Muscle layer of duodenum (tissue), 2 donors: ENCODE measurements at regions not wholly inside any gene's neighbourhood (a gene's known extent, or its start where the extent isn't known, plus 50 kb on each side); places are given as distances from the start of the nearest gene placed in this dataset.

Experiments
- H3K27ac ChIP-seq: one replicate; pipeline ENCODE4 v1.7.0; 2013; ENCODE audit warnings: mild to moderate bottlenecking, low read length
- H3K27me3 ChIP-seq: one replicate; pipeline ENCODE4 v1.7.0; 2013; ENCODE audit warnings: low read depth, mild to moderate bottlenecking, control low read depth, low read length
- H3K36me3 ChIP-seq, 2 donors: one replicate each; pipeline ENCODE4 v1.7.0; 2013; ENCODE audit warnings: low read length in 2 of 2, control low read depth in 1 of 2, mild to moderate bottlenecking in 1 of 2; ENCODE audit not compliant: insufficient read depth in 2 of 2, control insufficient read depth in 1 of 2
- H3K4me1 ChIP-seq, 2 donors: one replicate each; pipeline ENCODE4 v1.7.0; 2013; ENCODE audit warnings: low read length in 2 of 2, mild to moderate bottlenecking in 2 of 2, control low read depth in 1 of 2, moderate library complexity in 1 of 2; ENCODE audit not compliant: insufficient read depth in 2 of 2, control insufficient read depth in 1 of 2
- H3K4me3 ChIP-seq, 2 donors: one replicate each; pipeline ENCODE4 v1.7.0; 2013; ENCODE audit warnings: low read length in 2 of 2, low read depth in 1 of 2, mild to moderate bottlenecking in 1 of 2
- H3K9me3 ChIP-seq, 2 donors: one replicate each; pipeline ENCODE4 v1.7.0; 2013; ENCODE audit warnings: low read length in 2 of 2, control low read depth in 1 of 2, mild to moderate bottlenecking in 1 of 2; ENCODE audit not compliant: control insufficient read depth in 1 of 2
- donor health status: healthy.

DNA sequence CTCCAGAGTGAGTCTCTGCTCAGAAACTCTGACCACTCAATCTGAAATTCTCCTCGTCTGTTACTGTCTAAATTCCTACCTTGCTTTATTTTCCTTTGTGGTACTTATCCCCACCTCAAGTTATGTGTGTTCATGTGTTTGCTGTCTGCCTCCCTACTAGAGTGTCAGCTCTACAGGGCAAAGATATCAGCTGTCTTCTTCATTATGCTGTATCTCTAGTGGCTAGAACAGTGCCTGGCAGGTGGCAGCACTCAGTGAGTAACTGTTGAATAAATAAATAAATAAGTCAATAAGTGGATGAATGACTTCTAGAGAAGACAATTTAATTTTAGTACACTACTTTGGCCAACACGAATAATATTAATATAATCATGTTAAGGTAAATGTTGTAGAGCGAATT, 92.3 kb downstream of the BOD1 start:
- no peak overlapping the region for H3K4me3 ChIP-seq
- no peaks in the 10 kb centered on the region for H3K4me1 ChIP-seq
- H3K27ac ChIP-seq: no peak overlapping the region
- no peaks in the 10 kb centered on the region for H3K36me3 ChIP-seq
- H3K27me3 ChIP-seq: no peaks in the 10 kb centered on the region
- H3K9me3 ChIP-seq: peaks cover 0 to 3% of the 10 kb centered on the region in 2 donors

DNA sequence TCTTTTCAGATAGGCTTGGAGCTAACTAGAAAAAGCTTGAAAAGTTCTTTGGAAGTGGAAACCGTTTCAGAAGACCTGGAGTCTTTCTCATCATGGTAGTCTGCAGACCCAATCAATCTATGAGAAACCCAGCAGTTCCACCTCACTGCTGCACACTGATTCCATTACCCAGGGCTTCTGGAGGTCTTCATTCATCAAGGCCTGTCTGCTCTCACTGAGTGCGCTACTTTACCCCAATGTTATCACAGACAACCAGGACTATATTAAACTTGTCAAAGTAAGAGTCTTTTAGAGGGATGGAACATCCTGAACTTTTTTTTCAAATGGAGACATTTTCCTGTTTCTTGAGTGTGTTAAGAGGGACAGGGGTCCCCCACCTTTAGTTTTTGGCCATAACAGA, 93.1 kb downstream of the BOD1 start:
- Histone ChIP-seq H3K4me1 (no peaks in the 10 kb centered on the region), H3K4me3 (no peak overlapping the region), H3K9me3 (peaks cover 0 to 3% of the 10 kb centered on the region in 2 donors), H3K36me3 (no peaks in the 10 kb centered on the region), H3K27ac (no peak overlapping the region), H3K27me3 (no peaks in the 10 kb centered on the region)

DNA sequence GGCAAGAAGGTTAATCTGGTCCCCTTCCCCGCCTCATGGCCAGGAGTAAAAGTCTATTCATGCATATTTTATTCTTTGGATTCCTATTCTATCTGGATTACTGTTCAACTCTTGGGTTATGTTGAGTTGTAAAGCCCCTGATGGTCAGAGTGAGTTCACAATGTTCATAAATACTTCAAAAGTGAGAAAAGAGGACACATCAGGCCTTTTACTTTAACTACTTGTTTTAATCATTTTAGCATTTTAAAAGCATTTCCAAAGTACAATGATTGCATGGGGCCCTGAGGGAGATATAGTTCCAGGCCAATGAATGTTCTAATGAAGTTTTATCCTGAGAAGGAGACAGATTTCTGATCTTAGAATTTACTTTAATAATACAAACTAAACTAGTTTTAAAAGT, 93.9 kb downstream of the BOD1 start:
- no peaks in the 10 kb centered on the region for H3K36me3 ChIP-seq
- no peak overlapping the region for H3K27ac ChIP-seq
- H3K9me3 ChIP-seq: peaks cover 0 to 3% of the 10 kb centered on the region in 2 donors
- H3K4me1 ChIP-seq: no peaks in the 10 kb centered on the region
- no peaks in the 10 kb centered on the region for H3K27me3 ChIP-seq
- H3K4me3 ChIP-seq: no peak overlapping the region

DNA sequence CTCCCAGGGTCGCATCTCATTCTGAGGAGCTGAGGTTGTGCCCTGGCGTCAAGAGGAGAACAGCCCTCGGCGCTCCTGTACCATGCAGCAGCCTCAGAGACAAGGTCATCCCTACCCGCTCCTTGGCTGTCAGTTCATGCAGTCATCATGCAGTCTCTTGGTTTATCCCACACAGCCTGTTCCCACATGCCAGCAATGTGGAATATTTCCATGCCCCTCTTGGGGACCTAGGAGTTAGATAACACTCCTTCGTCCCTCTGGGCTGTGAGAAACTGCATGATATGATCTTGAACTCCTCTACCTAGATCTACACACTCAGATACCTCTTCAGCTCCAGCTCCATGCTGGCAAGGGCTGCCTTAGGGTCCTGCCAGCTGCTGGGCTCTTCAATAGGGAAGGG, 97.6 kb downstream of the BOD1 start:
- H3K4me1 ChIP-seq: no peaks in the 10 kb centered on the region
- peaks cover 0 to 3% of the 10 kb centered on the region in 2 donors for H3K9me3 ChIP-seq
- no peak overlapping the region for H3K4me3 ChIP-seq
- no peaks in the 10 kb centered on the region for H3K36me3 ChIP-seq
- no peaks in the 10 kb centered on the region for H3K27me3 ChIP-seq
- H3K27ac ChIP-seq: no peak overlapping the region

DNA sequence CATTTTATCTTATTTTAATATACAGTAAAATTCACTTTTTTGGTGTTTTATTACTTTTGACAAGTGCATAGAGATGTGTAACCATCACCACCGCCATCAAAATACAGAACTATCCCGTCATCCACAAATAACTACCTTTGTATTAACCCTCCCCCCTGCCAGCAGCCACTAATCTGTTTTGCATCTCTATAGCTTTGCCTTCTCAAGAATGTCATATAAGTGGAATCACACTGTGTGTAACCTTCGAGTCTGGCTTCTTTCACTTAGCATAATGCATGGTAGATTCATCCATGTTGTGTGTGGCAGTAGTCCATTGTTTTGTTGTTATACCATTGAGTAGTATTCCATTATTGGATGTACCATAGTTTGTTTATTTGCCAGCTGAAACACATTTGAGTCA, 98.8 kb downstream of the BOD1 start:
- Histone ChIP-seq H3K36me3 (no peaks in the 10 kb centered on the region), H3K4me3 (no peak overlapping the region), H3K4me1 (no peaks in the 10 kb centered on the region), H3K27me3 (no peaks in the 10 kb centered on the region), H3K9me3 (peaks cover 0 to 3% of the 10 kb centered on the region in 2 donors), H3K27ac (no peak overlapping the region)

DNA sequence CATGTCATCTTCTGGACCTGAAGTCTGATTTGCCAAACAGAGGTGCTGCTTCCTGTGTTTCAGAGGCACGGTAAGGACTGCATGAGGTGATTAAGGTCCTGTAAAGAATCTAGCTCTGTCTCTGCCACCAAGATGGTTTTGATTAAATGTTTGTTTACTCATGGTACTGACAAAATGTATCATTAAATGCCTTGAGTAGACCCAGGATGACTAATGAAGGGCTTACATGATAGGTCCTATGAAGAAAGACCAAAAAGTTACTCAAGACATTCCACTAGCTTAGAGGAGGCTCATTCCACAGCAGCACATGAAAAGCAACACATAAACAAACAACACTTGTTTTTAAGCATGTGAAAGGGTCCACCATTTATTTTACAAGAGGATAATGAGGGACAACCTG, 100.9 kb downstream of the BOD1 start:
- no peaks in the 10 kb centered on the region for H3K4me1 ChIP-seq
- H3K27me3 ChIP-seq: no peaks in the 10 kb centered on the region
- no peaks in the 10 kb centered on the region for H3K36me3 ChIP-seq
- no peak overlapping the region for H3K4me3 ChIP-seq
- H3K27ac ChIP-seq: no peak overlapping the region
- no peaks in the 10 kb centered on the region for H3K9me3 ChIP-seq

DNA sequence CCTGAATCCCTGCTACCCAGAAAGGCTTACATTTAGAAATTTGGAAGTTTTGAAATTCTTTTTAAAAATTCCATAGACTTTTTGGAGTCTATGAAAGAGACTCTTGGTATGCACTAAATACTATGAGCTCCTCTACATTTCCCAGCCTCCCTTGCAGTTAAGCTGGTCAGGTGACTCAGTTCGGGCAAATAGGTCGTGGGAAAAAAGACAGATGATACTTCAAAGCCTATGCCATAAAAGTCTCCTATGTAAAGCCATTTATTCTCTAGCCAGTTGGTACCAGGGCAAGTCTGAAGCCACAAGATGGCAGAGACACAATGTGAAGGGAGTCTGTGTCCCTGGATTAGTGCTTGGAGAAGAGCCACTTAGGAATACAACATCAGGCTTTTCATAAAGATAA, 101.8 kb downstream of the BOD1 start:
- no peaks in the 10 kb centered on the region for H3K4me1 ChIP-seq
- H3K36me3 ChIP-seq: no peaks in the 10 kb centered on the region
- no peaks in the 10 kb centered on the region for H3K9me3 ChIP-seq
- no peaks in the 10 kb centered on the region for H3K27me3 ChIP-seq
- no peak overlapping the region for H3K27ac ChIP-seq
- no peak overlapping the region for H3K4me3 ChIP-seq

DNA sequence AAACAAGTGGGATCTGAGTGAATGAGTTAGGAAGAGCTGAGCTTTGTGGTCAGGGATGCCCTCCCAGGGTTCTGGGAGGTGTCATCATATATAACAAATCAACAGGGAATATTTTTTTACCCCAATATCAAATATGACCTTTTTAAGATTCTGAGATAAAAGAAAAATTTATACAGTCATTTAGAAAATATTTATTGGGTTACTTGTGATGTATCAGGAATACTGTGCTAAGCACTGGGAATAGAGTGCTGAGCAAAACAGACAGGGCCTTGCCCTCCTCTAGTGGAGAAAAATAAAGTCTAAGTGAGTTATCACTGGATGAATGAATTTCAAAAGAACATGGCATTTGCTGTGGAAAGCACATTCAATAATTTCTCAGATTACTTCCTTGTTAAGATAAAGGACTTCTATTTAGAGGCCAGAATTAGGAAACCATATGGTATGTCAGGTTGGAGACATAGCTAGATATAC, 102.9 kb downstream of the BOD1 start:
- Histone ChIP-seq H3K4me3 (no peak overlapping the region), H3K36me3 (no peaks in the 10 kb centered on the region), H3K9me3 (no peaks in the 10 kb centered on the region), H3K4me1 (no peaks in the 10 kb centered on the region), H3K27ac (no peak overlapping the region), H3K27me3 (no peaks in the 10 kb centered on the region)

DNA sequence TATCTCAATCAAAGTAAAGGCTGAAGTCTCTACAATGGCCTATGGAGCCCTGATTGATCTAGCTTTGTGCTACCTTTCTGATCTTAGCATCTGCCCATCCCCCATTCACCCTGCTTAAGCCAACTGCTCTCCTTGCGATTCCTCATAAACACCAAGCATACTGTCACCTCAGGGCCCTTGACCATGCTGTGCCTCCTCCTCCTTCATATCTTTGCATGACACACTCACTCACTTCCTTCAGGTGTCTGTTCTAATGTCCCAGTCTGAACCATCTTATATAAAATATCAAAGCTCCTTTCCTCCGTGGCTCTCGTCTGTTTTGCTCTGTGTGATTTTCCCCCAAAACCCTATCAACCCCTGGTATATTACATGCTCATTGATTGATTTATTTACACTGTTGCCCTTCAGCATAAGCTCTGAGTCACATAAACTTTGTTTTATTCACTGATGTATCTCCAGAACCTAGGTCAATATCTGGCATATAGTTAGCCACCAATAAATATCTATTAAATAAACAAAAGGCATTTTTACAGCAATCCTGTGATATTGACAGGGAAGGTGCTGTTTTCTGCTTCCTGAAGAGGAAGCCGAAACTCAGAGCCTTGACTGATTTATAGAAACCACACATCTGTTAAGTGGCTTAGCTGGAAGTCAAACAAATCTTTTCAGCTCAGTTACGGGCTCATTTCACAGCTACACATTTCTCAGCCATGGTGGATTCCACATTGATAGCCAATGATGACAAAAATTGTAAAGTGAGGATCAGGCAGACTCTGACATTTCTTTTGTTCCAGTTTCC, 103.6 kb downstream of the BOD1 start:
- H3K4me1 ChIP-seq: no peaks in the 10 kb centered on the region
- no peak overlapping the region for H3K27ac ChIP-seq

DNA sequence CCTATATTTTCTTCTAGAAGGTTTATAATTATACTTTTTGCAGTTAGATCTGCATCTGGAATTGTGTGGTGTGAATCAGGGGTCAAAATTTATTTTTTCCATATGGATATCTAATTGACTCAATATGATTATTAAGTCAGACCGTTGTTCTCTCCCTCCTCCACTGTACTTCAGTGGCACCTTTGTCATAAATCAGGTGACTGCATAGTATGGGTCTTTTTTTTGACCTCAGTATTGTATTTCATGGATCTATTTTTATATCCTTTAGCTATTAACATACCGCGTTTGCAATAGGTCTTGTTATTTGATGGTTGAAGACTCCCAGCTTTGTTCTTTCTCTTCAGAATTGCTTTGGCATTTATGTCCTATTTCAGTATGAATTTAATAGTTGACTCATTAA, 107.4 kb downstream of the BOD1 start:
- Histone ChIP-seq H3K27me3 (no peaks in the 10 kb centered on the region), H3K4me1 (no peaks in the 10 kb centered on the region), H3K4me3 (no peak overlapping the region), H3K27ac (no peak overlapping the region), H3K9me3 (peaks cover 6 to 9% of the 10 kb centered on the region in 2 donors), H3K36me3 (no peaks in the 10 kb centered on the region)

More for the DNA sequence above, 103.6 kb downstream of the BOD1 start:
- no peak overlapping the region for H3K4me3 ChIP-seq
- no peaks in the 10 kb centered on the region for H3K27me3 ChIP-seq
- H3K9me3 ChIP-seq: no peaks in the 10 kb centered on the region
- no peaks in the 10 kb centered on the region for H3K36me3 ChIP-seq

DNA sequence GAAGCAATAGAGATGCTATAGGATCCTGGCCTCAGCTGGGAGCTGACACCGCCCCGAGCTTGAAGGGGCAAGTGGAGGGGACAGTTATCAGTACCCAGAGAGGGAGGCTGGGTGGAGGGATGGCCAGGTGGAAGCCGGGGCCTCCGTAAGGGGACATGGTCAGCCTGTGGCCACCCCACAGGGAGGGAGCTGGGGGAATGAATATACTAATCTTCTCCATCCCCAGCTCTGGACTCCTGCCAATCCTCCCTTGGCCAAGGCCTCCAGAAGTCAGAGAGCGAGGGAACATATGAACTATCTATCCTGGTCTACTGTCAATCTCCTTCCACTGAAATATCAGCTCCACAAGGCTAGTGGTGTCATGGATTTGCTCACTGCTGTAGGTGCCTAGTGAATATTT, 109.3 kb downstream of the BOD1 start:
- no peaks in the 10 kb centered on the region for H3K27me3 ChIP-seq
- no peak overlapping the region for H3K27ac ChIP-seq
- H3K9me3 ChIP-seq: peaks cover 6 to 9% of the 10 kb centered on the region in 2 donors
- H3K4me1 ChIP-seq: no peaks in the 10 kb centered on the region
- H3K4me3 ChIP-seq: no peak overlapping the region
- no peaks in the 10 kb centered on the region for H3K36me3 ChIP-seq

DNA sequence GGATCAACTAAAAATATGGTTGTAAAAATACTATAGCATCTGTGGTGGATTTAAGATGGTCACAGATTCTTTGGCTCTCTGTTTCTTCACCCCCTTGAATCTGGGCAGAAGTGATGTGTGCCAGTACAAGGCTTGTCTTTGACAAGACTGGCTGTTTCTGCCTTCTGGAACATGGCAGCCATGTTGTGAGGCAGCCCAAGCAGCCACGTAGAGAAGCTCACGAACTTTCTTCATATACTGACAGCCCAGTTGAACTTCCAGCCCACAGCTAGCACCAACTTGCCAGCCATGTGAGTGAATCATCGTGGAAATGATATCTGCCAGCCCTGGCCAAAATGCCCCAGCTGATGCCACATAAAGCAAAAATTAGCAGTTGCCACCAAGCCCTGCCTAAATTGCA, 110.8 kb downstream of the BOD1 start:
- H3K36me3 ChIP-seq: no peaks in the 10 kb centered on the region

More for the DNA sequence above, 110.8 kb downstream of the BOD1 start:
- Histone ChIP-seq H3K4me3 (no peak overlapping the region), H3K4me1 (no peaks in the 10 kb centered on the region), H3K27ac (no peak overlapping the region), H3K27me3 (no peaks in the 10 kb centered on the region), H3K9me3 (peaks cover 6 to 9% of the 10 kb centered on the region in 2 donors)
